Body of pancreas (tissue), 4 donors: ENCODE measurements at regions not wholly inside any gene's neighbourhood (a gene's known extent, or its start where the extent isn't known, plus 50 kb on each side); places are given as distances from the start of the nearest gene placed in this dataset.
"Not testable (repeated sequence)": the region's sequence is repeated elsewhere in the genome, so short reads cannot be mapped to it uniquely, and the experiment has no call there.

Experiments
- ATAC-seq: fragments of 150-250 bp; one replicate; pipeline ENCODE4 v1.9.1; 2016
- DNase-seq, 4 donors: peaks; one replicate each; pipeline ENCODE4 v3.0.0-alpha.2; 2019
- H3K27ac ChIP-seq, 4 donors: fragments of 200-600 bp; sonication (generic); 1 replicate in 3 of 4; 2 replicates in 1 of 4; pipeline versions ENCODE4 v1.5.1 to v1.6.1; 2016 to 2019; ENCODE audit warnings: mild to moderate bottlenecking in 1 of 4, mixed read lengths in 1 of 4, moderate library complexity in 1 of 4
- H3K27me3 ChIP-seq, 2 donors: fragments of 200-600 bp; sonication (generic); one replicate each; pipeline ENCODE4 v1.6.0; 2016; ENCODE audit warnings: mild to moderate bottlenecking in 1 of 2
- H3K36me3 ChIP-seq, 2 donors: fragments of 200-600 bp; sonication (generic); replicated peaks in 1 of 2; 2 replicates each; pipeline ENCODE4 v1.5.1; 2016; ENCODE audit warnings: low read depth in 2 of 2; ENCODE audit not compliant: insufficient read depth in 1 of 2
- H3K4me1 ChIP-seq: fragments of 200-600 bp; sonication (generic); one replicate; pipeline ENCODE4 v1.6.0; 2016
- H3K4me3 ChIP-seq, 2 donors: fragments of 200-600 bp; sonication (generic); 1 replicate in 1 of 2; 2 replicates in 1 of 2; pipeline ENCODE4 v1.5.1; 2016 to 2019
- H3K9me3 ChIP-seq, 3 donors: fragments of 200-600 bp; sonication (generic); 1 replicate in 2 of 3; 2 replicates in 1 of 3; pipeline ENCODE4 v1.5.1; 2016
- CTCF ChIP-seq, 7 experiments: fragments of 450-650 bp in 4 of 7; fragments of 200-600 bp in 3 of 7; sonication (generic) in 3 of 7; IDR thresholded peaks; one replicate each; pipeline ENCODE4 v1.5.1; 2016 to 2019; ENCODE audit warnings: antibody characterized with exemption in 7 of 7
- POLR2A ChIP-seq, 3 donors: fragments of 450-650 bp; IDR thresholded peaks; one replicate each; pipeline ENCODE4 v1.6.1; 2016; ENCODE audit warnings: antibody characterized with exemption in 3 of 3, mild to moderate bottlenecking in 2 of 3
- WGBS, 2 donors: methylation state at CpG; one replicate each; pipeline ENCODE4 v1.1.5; 2017; 5-methylcytosine and 5-hydroxymethylcytosine counted together
- intact Hi-C: fragments of 100-400 bp; cut with DNase I; formaldehyde crosslinking; loops from one replicate; pipeline ENCODE4 v1.15.1; 2023

GRCh38 chr5:1655496-1656270 lies 131.9 kb upstream of the LPCAT1 start:
- H3K36me3 ChIP-seq: no peaks in the 10 kb centered on the region
- no peak overlapping the region for H3K4me3 ChIP-seq
- TF ChIP-seq CTCF (IDR thresholded peaks at IDR 0.05) (no peak), POLR2A (IDR thresholded peaks at IDR 0.05) (no peak)
- no peaks in the 10 kb centered on the region for H3K27me3 ChIP-seq
- 80 to 89% methylated on average over 26 of the region's 27 CpGs for WGBS, 2 donors
- H3K4me1 ChIP-seq: peaks cover 4% of the 10 kb centered on the region
- DNase-seq (peak in 1 of 4 donors; percentile 10), ATAC-seq (no peak)
- intact Hi-C loops: no loop called here
- H3K27ac ChIP-seq: no peak overlapping the region
- no peaks in the 10 kb centered on the region for H3K9me3 ChIP-seq

GRCh38 chr5:1654786-1655495 lies 131.2 kb upstream of the LPCAT1 start:
- DNase-seq (no peak), ATAC-seq (no peak)
- Histone ChIP-seq H3K4me3 (no peak overlapping the region), H3K36me3 (no peaks in the 10 kb centered on the region), H3K9me3 (no peaks in the 10 kb centered on the region), H3K27me3 (no peaks in the 10 kb centered on the region), H3K4me1 (peaks cover 4% of the 10 kb centered on the region), H3K27ac (no peak overlapping the region)
- 61 to 66% methylated on average over 3 to 7 of the region's 13 CpGs for WGBS, 2 donors
- TF ChIP-seq POLR2A (IDR thresholded peaks at IDR 0.05) (no peak), CTCF (IDR thresholded peaks at IDR 0.05) (no peak)
- intact Hi-C loops: no loop called here

GRCh38 chr5:1653698-1654651 lies 130.2 kb upstream of the LPCAT1 start:
- TF ChIP-seq CTCF (IDR thresholded peaks at IDR 0.05): peak; percentile 13 to 64 (median 48)
- H3K27me3 ChIP-seq, H3K36me3 ChIP-seq, H3K4me3 ChIP-seq, intact Hi-C loops, H3K4me1 ChIP-seq, H3K27ac ChIP-seq, H3K9me3 ChIP-seq: not testable (repeated sequence)
- DNase-seq (peak in 3 of 4 donors; percentile 24 to 46 (median 30)), ATAC-seq (peak; percentile 86)
- 0 to 7% methylated on average over 2 to 35 of the region's 60 CpGs for WGBS, 2 donors

- ATAC-seq: no peak
- WGBS, 2 donors: 13 to 49% methylated on average over 5 to 30 of the region's 35 CpGs
- no peak for TF ChIP-seq CTCF (IDR thresholded peaks at IDR 0.05)
- no peak overlapping the region for H3K4me3 ChIP-seq
- no peak overlapping the region for H3K27ac ChIP-seq
- H3K36me3 ChIP-seq: no peaks in the 10 kb centered on the region
- H3K9me3 ChIP-seq: no peaks in the 10 kb centered on the region
- peaks cover 4% of the 10 kb centered on the region for H3K4me1 ChIP-seq
- H3K27me3 ChIP-seq: no peaks in the 10 kb centered on the region
- intact Hi-C loops: no loop called here
- DNase-seq: peak in 1 of 4 donors; percentile 7
Observed at GRCh38 chr5:1652873-1653697, 129.3 kb upstream of the LPCAT1 start.
